ENCODE measurements at regions not wholly inside any gene's neighbourhood (a gene's known extent, or its start where the extent isn't known, plus 50 kb on each side); places are given as distances from the start of the nearest gene placed in this dataset.

- DNase-seq (ENCODE audit: low spot score): no peak
- in situ Hi-C loops (cut with MboI; ENCODE audit: low pct_unique_long_range_greater_than_20kb, low sequenced_read_pairs, unreplicated experiment): no loop called here
- TF ChIP-seq CTCF (IDR thresholded peaks at IDR 0.05; ENCODE audit: extremely low read depth, insufficient read depth, missing control alignments): no peak
These were observed 167.4 kb upstream of the BMP2 start for GRCh38 chr20:6599876-6600735.

GRCh38 chr20:6595704-6596103 is 171.8 kb upstream of the BMP2 start:
- in situ Hi-C loops (cut with MboI; ENCODE audit: low pct_unique_long_range_greater_than_20kb, low sequenced_read_pairs, unreplicated experiment): no loop called here
- DNase-seq (ENCODE audit: low spot score): no peak
- no peak for TF ChIP-seq CTCF (IDR thresholded peaks at IDR 0.05; ENCODE audit: extremely low read depth, insufficient read depth, missing control alignments)

GRCh38 chr20:6590891-6591637 is 176.4 kb upstream of the BMP2 start:
- DNase-seq (ENCODE audit: low spot score): no peak
- in situ Hi-C loops (cut with MboI; ENCODE audit: low pct_unique_long_range_greater_than_20kb, low sequenced_read_pairs, unreplicated experiment): no loop called here
- no peak for TF ChIP-seq CTCF (IDR thresholded peaks at IDR 0.05; ENCODE audit: extremely low read depth, insufficient read depth, missing control alignments)

- in situ Hi-C loops (cut with MboI; ENCODE audit: low pct_unique_long_range_greater_than_20kb, low sequenced_read_pairs, unreplicated experiment): no loop called here
- DNase-seq (ENCODE audit: low spot score): no peak
- no peak for TF ChIP-seq CTCF (IDR thresholded peaks at IDR 0.05; ENCODE audit: extremely low read depth, insufficient read depth, missing control alignments)
These were observed 179.2 kb upstream of the BMP2 start for GRCh38 chr20:6588296-6588695.

GRCh38 chr20:6583134-6583738 is 184.2 kb upstream of the BMP2 start:
- peak; percentile 20 for DNase-seq (ENCODE audit: low spot score)
- peak; percentile 77 for TF ChIP-seq CTCF (IDR thresholded peaks at IDR 0.05; ENCODE audit: extremely low read depth, insufficient read depth, missing control alignments)
- in situ Hi-C loops (cut with MboI; ENCODE audit: low pct_unique_long_range_greater_than_20kb, low sequenced_read_pairs, unreplicated experiment): no loop called here

- TF ChIP-seq CTCF (IDR thresholded peaks at IDR 0.05; ENCODE audit: extremely low read depth, insufficient read depth, missing control alignments): no peak
- DNase-seq (ENCODE audit: low spot score): no peak
- in situ Hi-C loops (cut with MboI; ENCODE audit: low pct_unique_long_range_greater_than_20kb, low sequenced_read_pairs, unreplicated experiment): no loop called here
These were observed 185.0 kb upstream of the BMP2 start for GRCh38 chr20:6582449-6582848.

Data from GM13977 (cell line).